RWPE1 (cell line): ENCODE measurements at regions not wholly inside any gene's neighbourhood (a gene's known extent, or its start where the extent isn't known, plus 50 kb on each side); places are given as distances from the start of the nearest gene placed in this dataset.

Source experiments
- CTCF ChIA-PET: fragments of 350-600 bp; sonication (Branson Sonifier 250); formaldehyde crosslinking; extraction: SDS; loops from one replicate; lab custom pipeline; 2021; lab: Yijun Ruan, JAX
- POLR2A ChIA-PET: fragments of 400-600 bp; formaldehyde crosslinking; extraction: SDS; loops from one replicate; lab custom pipeline; 2020; ENCODE audit warnings: antibody characterized with exemption; ENCODE audit not compliant: low non-redundant PET; lab: Yijun Ruan, JAX
- DNase-seq: peaks from one replicate; pipeline ENCODE4 v3.0.0; 2012; ENCODE audit warnings: low spot score
- H3K27ac ChIP-seq: fragments of 450-650 bp; 2 replicates; pipeline ENCODE4 v1.5.1; 2017
- CTCF ChIP-seq: fragments of 450-650 bp; conservative IDR thresholded peaks from 2 replicates; pipeline ENCODE4 v1.5.1; 2017; ENCODE audit warnings: low read depth, mild to moderate bottlenecking

GRCh38 chr15:35195649-35196048 is 110.6 kb upstream of the NANOGP8 start:
- ChIA-PET POLR2A (no interaction called here), CTCF (no interaction called here)
- no peak for TF ChIP-seq CTCF

GRCh38 chr15:35195031-35195430 is 109.9 kb upstream of the NANOGP8 start:
- no peak overlapping the region for H3K27ac ChIP-seq
- TF ChIP-seq CTCF: no peak
- ChIA-PET POLR2A (no interaction called here), CTCF (no interaction called here)
- no peak for DNase-seq

More at GRCh38 chr15:35195649-35196048, 110.6 kb upstream of the NANOGP8 start:
- no peak overlapping the region for H3K27ac ChIP-seq
- no peak for DNase-seq

- POLR2A ChIA-PET: no interaction called here
- no peak overlapping the region for H3K27ac ChIP-seq
- DNase-seq: no peak
- TF ChIP-seq CTCF: no peak
- CTCF ChIA-PET: no interaction called here
Measured at GRCh38 chr15:35194296-35194695, 109.2 kb upstream of the NANOGP8 start.

- no peak overlapping the region for H3K27ac ChIP-seq
- CTCF ChIA-PET: no interaction called here
- POLR2A ChIA-PET: no interaction called here
- no peak for TF ChIP-seq CTCF
- no peak for DNase-seq
Measured at GRCh38 chr15:35191783-35192182, 106.7 kb upstream of the NANOGP8 start.

- no peak for DNase-seq
- ChIA-PET POLR2A (no interaction called here), CTCF (no interaction called here)
- no peak for TF ChIP-seq CTCF
- H3K27ac ChIP-seq: no peak overlapping the region
Measured at GRCh38 chr15:35186346-35186745, 101.3 kb upstream of the NANOGP8 start.

- no peak for DNase-seq
- ChIA-PET CTCF (interaction anchor here (0.9 kb wide), 1 partner anchor 9 kb away, joined by 3 read pairs; no protein-coding TSS in a partner anchor), POLR2A (no interaction called here)
- H3K27ac ChIP-seq: no peak overlapping the region
- TF ChIP-seq CTCF: no peak
Measured at GRCh38 chr15:35184646-35185045, 99.6 kb upstream of the NANOGP8 start.
